Stimulated activated CD8-positive, alpha-beta memory T cell treated with anti-CD3 and anti-CD28 coated beads, Interleukin-15, amount 100 ng/mL, for 1 hour (primary cell): ENCODE measurements at regions not wholly inside any gene's neighbourhood (a gene's known extent, or its start where the extent isn't known, plus 50 kb on each side); places are given as distances from the start of the nearest gene placed in this dataset.
"Not testable (repeated sequence)": the region's sequence is repeated elsewhere in the genome, so short reads cannot be mapped to it uniquely, and the experiment has no call there.

Source experiments
- DNase-seq: peaks from one replicate; pipeline ENCODE4 v3.0.0-alpha.2; 2020; ENCODE audit warnings: low read depth

DNA sequence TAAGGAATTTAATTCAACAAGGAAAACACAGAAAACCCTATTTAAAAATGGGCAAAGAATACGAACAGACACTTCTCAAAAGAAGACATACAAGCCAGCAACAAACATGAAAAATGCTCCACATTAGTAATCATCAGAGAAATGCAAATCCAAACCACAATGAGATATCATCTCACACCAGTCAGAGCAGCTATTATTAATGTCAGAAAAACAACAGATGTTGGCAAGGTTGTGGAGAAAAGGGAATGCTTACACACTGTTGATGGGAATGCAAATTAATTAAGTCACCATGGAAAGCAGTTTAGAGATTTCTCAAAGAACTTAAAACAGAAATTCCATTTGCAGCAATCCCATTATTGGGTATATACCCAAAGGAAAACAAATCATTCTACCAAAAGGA lies 55.2 kb downstream of the GCC1 start:
- DNase-seq = no peak

DNA sequence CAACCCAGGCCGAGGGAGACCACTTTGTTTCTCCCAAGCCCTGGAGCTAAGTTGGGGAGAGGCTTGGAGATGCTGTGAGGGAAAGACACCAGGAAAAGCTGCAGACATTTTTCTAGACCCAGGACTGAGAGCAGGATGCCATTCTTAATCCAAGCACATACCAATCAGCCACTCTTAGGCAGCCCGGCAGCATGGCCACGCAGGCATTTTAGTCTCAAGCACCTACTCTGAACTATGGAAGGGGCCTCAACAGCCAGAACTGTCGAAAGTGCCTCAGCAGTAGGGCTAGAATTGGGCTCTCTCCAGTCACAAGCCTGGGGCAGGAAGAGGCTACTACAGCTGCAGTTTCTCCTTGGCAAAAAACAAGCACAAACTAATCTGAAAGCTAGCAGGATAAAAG lies 57.8 kb downstream of the GCC1 start:
- no peak for DNase-seq

DNA sequence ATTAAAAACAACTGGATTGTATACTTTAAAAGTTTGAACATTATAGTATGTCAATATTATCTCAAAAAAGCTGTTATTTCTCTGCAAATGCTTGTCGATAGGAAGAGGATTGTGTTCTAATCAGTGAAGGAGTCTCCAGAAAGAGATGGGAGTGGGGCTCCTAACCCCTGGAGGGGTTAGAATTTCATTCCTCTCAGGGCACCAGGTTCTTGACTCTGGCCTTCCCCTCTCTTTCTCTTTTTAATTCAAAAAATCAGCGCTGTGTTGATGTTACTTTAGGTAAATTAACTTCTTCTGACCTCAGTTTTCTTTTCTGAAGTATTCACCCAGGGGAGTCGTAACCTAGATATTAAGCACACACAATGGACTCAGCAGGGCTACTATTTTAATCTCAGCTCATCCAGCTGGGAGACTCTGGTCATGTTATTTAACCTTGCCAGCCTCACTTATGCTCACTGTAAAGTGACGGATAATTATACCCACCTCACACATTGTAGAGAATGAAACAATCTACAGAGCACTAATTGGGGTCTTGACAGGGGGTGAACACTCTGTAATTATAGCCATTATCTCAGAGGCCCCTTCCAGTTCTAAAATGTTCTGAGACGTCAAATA lies 59.4 kb downstream of the GCC1 start:
- DNase-seq = no peak

DNA sequence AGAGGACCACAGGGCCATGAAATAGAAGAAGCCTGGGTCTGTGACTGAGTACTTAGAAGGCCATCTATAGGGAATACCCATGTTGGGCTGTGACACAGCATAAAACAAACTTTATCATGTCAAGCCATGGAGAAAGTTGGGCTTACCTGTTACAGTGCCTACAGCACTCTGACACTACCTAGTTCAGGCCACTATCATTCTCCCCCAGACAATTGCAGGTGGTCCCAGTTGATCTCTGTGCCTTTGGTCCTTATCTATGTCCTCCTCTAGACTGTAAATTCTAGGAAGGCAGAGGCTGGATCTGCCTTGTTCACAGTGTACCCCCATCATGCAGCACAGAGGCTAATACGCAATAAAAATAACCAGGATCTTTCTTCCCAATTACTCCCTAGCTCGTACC lies 69.1 kb downstream of the GCC1 start:
- DNase-seq = no peak

DNA sequence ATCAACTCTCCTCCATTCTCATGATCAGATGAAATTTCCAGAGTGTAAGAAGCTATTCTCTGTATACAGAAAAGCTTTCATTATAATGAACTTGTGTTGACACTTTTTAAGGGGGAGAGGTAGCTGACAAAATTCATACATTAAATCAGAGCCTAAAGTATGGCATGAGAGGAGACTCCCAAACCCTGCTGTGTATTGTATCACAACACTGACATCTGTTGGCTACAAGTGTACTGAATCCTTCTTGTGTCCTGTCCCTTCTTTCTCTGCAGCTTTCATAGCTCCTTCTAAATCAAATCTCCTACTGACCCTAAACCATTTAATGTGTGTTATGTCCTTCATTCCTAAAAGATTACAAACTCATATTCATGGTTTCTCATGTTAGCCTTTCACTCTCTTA lies 70.9 kb downstream of the GCC1 start:
- DNase-seq = no peak

DNA sequence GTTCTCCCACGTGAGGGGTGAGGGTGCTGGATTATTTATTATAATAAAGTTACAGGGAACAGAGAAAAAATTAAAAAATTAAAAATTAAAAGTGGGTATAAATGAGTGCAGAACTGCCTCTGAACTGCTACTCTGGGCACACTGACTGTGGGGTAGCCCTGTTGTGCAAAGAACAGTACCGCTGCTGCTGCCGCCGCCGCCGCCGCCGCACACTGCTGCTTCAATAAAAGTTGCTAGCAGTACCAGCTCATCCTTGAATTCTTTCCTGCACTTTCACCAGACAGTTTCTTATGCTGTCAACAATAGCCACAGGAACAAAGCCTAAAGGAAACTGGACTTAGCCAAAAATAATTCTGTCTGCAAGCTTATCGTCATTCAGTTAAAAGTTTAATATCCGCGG lies 72.1 kb downstream of the GCC1 start:
- DNase-seq = no peak

DNA sequence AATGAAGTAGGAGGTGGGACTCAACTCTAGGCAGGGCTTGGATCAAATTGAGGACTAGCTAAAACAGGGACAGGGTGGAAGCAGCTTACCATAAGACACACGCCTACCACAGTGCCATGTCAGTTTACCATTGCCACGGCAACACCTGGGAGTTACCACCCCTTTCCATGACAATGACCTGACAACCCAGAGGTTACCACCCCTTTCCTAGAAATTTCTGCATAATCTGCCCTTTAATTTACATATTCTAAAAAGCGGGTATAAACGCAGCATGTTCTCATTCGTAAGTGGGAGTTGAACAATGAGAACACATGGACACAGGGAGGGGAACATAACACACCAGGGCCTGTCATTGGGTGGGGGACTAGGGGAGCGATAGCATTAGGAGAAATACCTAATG lies 72.7 kb downstream of the GCC1 start:
- DNase-seq = no peak

DNA sequence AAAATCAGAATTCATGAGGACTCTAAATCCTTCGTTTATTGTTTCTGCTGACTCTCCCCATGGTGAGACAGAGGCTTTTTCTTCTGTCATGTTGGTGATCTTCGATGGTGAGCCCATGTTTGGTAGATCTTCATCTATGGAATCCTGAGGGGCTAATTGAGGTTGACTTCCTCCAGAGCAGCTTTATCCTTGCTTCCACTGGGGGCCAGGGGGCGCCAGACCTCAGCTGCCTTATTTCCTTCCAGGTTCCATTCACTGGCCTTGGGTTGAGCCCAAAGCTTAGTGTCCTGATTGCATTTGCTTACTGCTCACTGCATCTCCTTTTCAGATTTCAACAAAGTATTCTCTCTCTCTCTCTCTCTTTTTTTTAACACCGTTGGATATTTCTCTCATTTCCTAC lies 80.7 kb downstream of the GCC1 start:
- no peak for DNase-seq

DNA sequence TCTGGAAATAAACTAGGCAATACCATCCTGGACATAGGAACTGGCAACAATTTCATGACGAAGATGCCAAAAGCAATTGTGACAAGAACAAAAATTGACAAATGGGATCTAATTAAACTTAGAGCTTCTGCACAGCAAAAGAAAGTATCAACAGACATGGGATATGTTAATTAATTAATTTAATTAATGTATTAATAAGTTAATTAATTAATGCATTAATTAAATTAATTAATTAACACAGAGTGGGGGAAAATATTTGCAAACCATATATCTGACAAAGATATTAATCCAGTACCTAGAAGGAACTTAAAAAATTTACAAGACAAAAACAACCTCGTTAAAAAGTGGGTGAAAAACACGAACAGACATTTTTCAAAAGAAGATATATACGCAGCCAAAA lies 83.6 kb downstream of the GCC1 start:
- DNase-seq = no peak

DNA sequence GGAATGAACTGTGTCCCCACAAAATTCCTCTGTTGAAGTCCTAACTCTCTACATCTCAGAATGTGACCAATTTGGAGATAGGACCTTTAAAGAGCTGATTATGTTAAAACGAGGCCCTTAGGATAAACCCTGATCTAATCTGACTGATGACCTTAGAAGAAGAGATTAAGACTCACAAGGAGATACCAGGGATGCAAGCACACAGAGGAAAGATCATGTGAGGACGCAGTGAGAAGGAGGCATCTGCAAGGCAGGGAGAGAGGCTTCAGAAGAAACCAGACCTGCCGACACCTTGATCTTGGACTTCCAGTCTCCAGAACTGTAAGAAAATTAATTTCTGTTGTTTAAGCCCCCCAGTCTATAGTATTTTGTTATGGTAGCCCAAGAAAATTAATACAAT lies 94.9 kb upstream of the ZNF800 start:
- DNase-seq = no peak

DNA sequence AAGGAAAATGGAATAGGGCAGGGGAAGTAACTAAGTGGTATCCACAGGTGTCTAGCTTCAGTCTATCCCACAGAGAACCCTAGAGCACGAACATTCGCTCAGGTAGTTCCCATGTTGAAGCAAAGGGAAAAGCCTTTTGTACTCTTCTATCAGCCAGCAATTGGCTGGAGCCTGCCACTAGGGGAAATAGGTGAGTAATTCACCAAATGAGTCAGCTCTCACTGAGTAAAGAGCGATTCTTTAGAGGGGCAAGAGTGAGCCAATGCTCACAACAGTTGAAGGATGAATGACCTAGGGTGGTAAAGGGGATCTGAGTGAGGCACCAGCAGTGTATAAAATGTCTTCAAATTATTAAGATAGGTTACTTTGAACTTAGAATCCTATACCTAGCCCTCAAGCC lies 94.1 kb upstream of the ZNF800 start:
- DNase-seq = no peak

DNA sequence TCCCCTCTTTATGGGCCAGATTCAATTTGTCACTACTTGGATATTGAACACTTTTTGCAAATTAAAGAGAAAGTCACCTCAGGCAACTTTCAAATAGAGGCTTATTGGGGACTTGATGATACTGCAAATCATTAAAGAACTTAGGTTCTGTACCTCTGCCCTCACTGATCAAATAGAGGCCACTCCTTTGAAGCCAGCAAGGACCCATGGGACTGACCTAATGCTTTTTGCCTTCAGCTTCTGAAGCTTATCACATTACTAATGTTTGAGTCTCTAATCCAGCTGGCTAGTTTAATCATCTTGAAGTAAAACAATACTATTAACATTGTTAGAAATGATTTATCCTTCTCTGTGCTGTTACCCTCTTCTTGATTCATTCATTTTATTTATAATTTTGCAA lies 93.0 kb upstream of the ZNF800 start:
- no peak for DNase-seq

DNA sequence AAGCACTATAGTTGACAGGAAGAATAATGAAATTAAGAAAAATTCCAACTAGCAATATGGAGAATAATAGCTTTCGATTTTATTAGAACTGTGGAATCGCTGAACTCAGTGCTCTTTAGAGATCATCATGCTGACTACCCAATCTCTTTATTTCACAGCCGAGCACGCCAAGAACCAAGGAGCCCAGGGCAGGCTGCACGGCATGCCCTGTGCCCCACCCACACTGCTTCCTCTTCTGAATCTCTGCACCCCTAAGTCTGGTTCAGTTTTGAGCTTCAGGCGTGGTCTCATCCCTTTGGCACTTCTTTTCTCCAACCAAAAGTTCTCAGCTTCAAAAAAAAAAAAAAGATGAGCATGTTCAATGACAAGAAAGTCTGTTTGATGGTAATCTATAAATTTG lies 92.4 kb upstream of the ZNF800 start:
- DNase-seq = no peak

DNA sequence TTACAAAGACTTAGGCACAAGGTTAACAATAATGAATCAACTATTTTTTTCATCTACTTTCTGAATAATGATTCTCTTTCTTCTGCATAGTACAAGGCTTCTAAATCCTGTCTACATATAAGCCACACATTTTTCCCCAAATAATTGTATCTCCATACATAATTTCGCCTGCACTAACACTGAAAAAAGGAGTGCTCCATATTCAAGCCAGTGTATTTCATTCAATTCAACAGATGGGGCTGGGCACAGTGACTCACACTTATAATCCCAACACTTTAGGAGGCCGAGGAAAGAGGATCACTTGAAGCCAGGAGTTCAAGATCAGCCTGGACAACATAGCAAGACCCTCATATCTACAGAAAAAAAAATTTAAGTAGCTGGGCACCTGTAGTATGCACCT lies 86.0 kb upstream of the ZNF800 start:
- DNase-seq = no peak

DNA sequence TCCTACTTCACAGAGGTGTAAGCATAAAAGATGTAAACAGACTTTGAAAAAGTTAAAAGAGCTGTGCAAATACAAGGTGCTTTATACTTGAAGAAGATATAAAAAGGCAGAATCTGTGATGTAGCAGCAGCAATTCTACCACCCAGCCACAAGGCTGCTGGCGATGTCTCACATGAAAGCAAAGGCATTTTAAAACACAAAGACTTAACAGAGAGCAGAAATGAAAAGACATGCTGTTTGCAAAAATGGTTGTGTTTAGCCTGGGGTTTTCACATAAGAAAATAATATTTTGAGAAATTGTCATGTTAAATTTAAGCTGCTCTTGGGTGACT lies 85.5 kb upstream of the ZNF800 start:
- DNase-seq = no peak

DNA sequence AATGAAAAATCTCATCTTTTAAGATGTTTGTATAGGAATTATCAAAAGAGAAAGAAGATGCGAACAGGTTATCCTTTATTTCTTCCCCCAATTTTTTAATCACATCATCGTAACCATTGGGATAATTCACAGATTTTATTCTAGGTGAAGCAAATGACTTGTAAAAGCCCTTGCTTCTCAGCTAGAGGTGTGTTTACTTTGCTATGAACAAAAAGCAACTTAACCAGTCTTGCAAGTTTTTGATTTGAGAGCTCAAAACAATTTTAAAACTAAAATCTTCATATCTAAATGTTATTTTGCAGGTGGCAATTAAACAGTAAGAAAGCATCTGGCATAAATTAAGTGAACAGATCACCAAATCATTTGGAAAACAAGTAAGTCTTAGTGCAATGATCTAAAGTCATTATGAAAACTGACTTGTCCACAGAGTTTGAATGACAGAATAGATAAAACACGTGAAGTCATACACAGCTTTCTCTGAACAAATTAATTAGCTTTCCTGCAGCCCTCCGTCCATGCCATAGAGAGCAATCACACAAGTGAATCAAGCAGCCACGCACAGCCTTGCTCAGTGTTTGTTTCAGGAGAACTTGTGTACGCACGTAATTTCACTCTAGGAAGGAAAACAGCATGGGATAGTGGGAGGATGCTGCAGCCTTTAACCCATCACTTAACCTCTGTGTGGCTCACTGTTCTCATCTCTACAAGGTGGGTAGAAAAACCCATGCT lies 85.0 kb upstream of the ZNF800 start:
- no peak for DNase-seq

DNA sequence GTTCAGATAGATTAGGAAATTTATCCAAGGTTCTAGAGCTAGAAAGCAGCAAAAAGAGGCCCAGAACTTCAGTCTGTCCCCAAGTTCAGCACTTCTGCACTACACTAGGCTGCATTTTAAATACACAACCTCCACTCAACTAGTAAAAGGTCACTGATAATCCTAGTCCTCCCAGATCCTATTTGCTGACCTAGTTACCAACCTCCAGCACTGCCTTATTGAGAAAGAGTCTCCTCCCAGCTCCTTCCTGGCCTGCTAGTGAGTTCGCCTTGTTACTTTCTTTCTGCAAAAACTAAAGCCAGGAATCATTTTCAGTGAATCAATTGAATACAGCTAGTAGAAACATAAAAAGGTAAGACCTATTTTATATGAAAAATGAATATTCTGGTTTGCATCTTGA lies 84.1 kb upstream of the ZNF800 start:
- no peak for DNase-seq

DNA sequence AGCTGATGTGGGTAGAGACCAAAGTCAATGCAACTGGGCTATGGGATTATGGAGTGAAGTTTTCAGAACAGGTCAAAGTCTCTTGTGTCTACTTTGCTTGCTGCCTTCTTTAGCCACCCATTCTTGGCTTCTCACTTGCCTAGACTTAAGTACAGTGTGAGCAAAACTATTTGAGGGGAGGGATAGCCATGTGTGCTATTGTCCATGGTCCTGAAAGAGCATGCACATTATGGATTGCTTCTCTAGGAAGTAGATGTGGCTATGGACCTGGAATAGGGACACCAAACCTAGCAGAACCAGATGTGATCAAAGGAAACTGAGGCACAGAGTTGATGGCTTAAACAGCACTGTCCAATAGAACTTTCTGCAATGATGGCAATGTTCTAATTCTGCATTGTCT lies 81.9 kb upstream of the ZNF800 start:
- DNase-seq = no peak

DNA sequence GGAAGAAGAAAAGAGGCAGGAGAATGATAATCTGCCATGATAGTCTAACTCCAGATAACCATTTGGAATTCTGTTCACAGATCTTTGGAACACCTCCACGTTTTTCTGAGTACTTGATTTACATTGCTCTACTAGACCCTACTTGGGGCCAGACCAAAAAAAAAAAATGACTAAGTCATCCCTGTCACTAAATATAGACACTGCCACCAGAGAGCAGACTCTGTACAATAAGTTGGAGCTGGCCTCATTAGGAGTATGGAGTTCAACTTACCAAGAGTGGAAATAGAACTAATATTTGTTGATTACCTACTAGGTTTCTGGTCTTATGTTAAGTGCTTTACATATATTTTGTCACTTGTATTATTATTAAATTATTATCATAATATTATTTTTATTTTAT lies 80.9 kb upstream of the ZNF800 start:
- no peak for DNase-seq

DNA sequence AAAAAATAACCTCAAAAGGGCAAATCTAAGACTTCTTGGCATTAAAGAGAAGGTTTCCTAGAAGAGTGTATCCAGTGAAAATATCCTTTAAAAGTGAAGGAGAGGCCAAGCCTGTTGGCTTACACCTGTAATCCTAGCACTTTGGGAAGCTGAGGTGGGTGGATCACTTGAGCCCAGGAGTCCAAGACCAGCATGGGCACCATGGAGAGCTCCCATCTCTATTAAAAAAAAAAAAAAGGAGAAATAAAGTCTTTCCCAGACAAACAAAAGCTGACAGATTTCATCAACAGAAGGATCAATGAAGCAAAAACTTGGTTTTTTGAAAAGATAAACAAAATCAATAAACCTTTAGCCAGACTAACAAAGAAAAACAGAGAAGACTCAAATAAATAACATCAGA lies 67.6 kb upstream of the ZNF800 start:
- no peak for DNase-seq

DNA sequence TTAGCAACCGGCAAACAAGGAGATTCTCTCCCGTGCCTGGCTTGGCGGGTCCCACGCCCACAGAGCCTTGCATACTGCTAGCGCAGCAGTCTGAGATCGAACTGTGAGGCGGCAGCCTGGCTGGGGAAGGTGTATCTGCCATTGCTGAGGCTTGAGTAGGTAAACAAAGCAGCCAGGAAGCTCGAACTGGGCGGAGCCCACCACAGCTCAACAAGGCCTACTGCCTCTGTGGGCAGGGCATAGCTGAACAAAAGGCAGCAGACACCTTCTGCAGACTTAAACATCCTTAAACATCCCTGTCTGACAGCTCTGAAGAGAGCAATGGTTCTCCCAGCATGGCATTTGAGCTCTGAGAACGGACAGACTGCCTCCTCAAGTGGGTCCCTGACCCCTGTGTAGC lies 58.8 kb upstream of the ZNF800 start:
- DNase-seq = not testable (repeated sequence)

DNA sequence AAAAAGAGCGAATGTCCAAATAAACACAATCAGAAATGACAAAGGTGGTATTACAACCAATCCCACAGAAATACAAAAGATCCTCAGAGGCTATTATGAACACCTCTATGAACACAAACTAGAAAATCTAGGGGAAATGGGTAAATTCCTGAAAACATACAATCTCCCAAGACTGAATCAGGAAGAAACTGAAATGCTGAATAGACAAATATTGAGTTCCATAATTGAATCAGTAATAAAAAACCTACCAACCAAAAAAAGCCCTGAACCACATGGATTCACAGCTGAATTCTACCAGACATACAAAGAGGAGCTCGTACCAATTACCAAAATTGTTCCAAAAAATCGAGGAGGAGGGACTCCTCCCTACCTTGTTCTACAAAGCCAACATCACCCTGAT lies 56.1 kb upstream of the ZNF800 start:
- no peak for DNase-seq

DNA sequence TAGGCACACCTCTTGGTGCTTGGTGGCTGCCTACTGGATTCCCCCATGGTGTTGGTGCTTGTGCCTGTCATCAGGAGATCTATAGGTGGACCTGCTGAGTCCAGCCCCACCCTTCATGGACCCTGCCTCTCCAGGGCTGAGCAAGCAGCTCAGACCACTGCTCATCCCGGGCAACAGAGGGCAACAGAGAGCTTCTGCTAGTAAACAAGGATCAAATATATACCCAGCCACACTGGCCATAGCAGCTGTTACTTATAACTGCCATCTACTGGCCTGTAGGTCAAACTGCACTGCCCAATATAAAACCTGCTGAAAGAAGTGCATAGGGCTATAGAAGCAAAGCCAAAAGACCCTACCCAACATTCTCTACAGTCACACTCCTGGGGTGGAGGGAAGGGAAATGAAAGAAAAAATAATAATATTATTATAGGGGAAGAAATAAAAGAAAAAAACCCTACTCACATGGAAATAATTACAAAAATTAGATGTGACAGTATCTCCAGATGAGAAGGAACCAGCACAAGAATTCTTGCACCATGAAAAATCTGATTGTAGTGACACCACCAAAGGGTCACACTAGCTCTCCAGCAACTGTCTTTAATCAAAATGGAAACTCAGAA lies 54.9 kb upstream of the ZNF800 start:
- DNase-seq = peak; percentile 3

DNA sequence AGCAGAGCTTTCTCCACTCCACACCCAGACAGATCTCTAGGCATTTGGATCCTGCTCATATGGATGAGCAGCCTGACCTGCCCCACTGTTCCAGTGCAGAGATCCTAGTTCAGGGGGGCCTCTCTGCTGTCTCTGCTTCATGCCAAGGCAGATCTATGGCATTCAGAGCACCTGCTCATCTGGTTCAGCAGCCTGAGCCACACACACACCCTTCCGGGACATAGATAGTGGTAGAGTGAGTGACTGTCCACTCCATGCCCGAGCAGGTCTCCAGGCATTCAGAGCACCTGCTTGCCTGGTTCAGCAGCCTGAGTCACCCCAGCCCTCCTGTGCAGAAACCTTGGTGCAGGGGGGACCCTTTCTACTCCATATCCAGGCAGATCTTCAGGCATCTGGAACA lies 54.3 kb upstream of the ZNF800 start:
- DNase-seq = no peak
